RWPE1 (cell line): ENCODE measurements at regions not wholly inside any gene's neighbourhood (a gene's known extent, or its start where the extent isn't known, plus 50 kb on each side); places are given as distances from the start of the nearest gene placed in this dataset.

ENCODE experiments used
- CTCF ChIA-PET: fragments of 350-600 bp; sonication (Branson Sonifier 250); formaldehyde crosslinking; extraction: SDS; loops from one replicate; lab custom pipeline; 2021; lab: Yijun Ruan, JAX
- POLR2A ChIA-PET: fragments of 400-600 bp; formaldehyde crosslinking; extraction: SDS; loops from one replicate; lab custom pipeline; 2020; ENCODE audit warnings: antibody characterized with exemption; ENCODE audit not compliant: low non-redundant PET; lab: Yijun Ruan, JAX
- DNase-seq: peaks from one replicate; pipeline ENCODE4 v3.0.0; 2012; ENCODE audit warnings: low spot score
- H3K27ac ChIP-seq: fragments of 450-650 bp; 2 replicates; pipeline ENCODE4 v1.5.1; 2017
- TF ChIP-seq, protein P1 (sequence below): fragments of 450-650 bp; conservative IDR thresholded peaks from 2 replicates; pipeline ENCODE4 v1.5.1; 2017; ENCODE audit warnings: low read depth, mild to moderate bottlenecking

DNA sequence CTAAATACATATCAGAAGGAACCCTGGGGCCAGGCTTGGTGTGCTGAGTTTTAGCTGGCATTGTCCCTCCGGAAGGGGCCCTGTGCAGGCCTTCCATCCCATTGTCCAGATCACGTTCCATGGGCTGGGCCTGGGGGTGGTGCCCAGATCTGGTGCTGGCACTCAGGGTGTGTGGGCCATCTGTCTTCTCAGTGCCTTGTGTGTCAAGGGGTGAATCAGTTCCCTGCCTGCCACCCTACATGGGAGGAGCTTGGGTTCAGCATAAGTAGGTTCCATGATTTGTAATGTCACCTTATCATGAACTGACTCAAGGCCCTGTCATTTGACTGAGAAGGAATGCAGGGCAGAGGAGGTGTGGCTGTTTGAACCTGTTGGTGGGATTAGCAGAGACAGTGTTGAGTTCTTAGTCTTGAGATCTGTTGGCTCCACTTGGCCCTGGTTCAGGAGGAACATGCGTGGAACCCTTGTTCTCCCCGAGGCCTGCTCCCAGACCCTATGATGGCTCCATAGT is 176.8 kb downstream of the MACROH2A1 start:
- DNase-seq = peak; percentile 22
- ChIA-PET POLR2A (no interaction called here), CTCF (interaction anchor here (1.0 kb wide), 1 partner anchor 10 kb away, joined by 3 read pairs; no protein-coding TSS in a partner anchor)
- H3K27ac ChIP-seq = no peak overlapping the region
- TF ChIP-seq, protein P1, sequence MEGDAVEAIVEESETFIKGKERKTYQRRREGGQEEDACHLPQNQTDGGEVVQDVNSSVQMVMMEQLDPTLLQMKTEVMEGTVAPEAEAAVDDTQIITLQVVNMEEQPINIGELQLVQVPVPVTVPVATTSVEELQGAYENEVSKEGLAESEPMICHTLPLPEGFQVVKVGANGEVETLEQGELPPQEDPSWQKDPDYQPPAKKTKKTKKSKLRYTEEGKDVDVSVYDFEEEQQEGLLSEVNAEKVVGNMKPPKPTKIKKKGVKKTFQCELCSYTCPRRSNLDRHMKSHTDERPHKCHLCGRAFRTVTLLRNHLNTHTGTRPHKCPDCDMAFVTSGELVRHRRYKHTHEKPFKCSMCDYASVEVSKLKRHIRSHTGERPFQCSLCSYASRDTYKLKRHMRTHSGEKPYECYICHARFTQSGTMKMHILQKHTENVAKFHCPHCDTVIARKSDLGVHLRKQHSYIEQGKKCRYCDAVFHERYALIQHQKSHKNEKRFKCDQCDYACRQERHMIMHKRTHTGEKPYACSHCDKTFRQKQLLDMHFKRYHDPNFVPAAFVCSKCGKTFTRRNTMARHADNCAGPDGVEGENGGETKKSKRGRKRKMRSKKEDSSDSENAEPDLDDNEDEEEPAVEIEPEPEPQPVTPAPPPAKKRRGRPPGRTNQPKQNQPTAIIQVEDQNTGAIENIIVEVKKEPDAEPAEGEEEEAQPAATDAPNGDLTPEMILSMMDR = no peak

DNA sequence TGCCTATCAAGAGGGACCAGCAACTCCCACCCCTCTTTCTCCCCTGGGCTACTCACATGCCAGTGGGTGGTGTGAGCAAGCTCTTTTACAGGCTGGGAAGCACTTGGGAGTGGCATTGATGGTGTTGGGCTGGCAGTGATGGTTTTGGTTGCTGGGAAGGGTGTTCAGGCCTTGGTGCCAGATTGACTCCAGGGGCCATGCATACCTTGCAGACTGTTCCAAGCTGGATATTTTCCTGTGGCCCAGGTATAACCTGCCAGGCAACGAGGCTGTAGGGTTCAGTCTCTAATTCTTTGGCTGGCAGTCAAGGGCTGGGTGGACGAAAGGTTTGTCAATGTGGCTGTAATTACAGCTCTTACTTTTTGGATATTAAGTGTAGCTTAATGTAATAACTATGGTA is 177.3 kb downstream of the MACROH2A1 start:
- POLR2A ChIA-PET = no interaction called here
- CTCF ChIA-PET = interaction anchor here (1.0 kb wide), 1 partner anchor 9 kb away, joined by 3 read pairs; no protein-coding TSS in a partner anchor
- no peak overlapping the region for H3K27ac ChIP-seq

DNA sequence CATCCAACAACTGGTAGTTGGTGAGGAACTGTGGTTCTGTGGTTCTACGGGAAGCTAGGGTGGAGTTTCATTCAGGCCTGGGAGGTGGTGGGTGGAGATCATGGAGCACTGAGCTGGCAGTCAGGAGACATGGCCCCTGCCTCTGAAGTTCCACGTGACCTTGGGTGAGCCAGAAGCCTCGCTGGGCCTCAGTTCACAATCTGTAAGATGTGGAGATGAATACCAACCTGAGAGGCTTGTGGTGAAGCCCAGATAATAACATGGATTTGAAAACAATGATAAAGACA is 177.9 kb downstream of the MACROH2A1 start:
- H3K27ac ChIP-seq = no peak overlapping the region
- POLR2A ChIA-PET = no interaction called here
- TF ChIP-seq, protein P1 = no peak
- CTCF ChIA-PET = no interaction called here
- DNase-seq = no peak

More for the DNA sequence above, 177.3 kb downstream of the MACROH2A1 start:
- DNase-seq = no peak
- TF ChIP-seq, protein P1 = no peak

GRCh38 chr5:135220394-135221186 is 178.4 kb downstream of the MACROH2A1 start:
- TF ChIP-seq, protein P1 = no peak
- POLR2A ChIA-PET = no interaction called here
- H3K27ac ChIP-seq = no peak overlapping the region
- CTCF ChIA-PET = no interaction called here
- no peak for DNase-seq

DNA sequence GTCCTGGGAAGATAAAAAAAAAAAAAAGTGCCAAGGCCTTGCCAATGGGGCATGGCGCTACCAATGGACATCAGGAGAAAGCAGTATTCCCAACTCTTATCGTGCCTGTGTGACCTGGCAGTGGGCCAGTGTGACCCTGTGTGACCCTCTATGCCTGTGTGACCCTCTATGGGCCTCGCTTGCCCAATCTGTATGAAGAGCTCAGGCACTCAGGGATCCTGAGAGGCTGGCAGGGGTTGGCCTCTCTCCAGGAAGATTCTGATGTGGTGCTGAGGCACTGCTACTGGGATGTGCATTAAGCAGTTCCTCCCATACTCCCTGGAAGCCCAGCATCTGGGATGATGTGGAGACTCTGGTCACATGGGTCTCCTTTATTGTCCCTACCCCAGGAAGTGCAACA is 179.2 kb downstream of the MACROH2A1 start:
- DNase-seq = no peak
- POLR2A ChIA-PET = no interaction called here
- no peak overlapping the region for H3K27ac ChIP-seq
- TF ChIP-seq, protein P1 = no peak
- CTCF ChIA-PET = interaction anchor here (0.7 kb wide), 1 partner anchor 17 kb away, joined by 3 read pairs; no protein-coding TSS in a partner anchor

DNA sequence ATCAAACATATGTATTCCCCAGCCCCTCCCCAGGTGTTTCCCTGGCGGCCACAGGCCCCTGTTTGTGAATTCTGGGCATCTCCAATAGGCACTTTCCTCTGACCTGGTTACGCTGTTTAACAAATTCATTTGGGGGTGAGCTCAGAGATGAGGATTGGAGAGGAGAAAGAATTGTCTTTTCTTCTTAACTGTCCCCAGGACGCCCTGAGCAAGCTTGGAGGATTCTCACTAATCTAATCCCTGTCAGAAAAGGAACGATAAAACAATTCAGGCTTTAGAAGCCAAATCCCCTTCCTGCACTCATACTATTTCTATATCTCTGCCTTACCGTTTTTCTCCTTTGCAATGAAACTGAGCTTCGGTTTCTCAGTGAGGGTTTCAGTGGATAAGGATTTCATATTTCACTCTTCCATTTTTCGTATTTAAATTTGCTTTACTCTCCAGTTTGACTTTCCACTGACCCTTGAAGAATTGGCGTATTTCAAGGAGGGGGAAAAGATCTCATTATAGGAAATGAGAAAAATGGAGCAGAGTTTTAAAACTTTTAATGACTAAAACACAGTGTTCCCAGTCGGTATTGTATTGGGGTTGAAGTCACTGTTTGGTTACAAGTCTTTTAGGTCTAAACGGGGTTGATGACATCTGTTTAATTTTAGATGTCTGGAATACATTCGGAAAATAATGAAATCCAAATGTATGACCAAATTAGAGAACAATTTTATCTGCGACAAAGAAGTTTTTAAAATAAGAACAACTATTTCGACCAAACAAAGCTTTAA is 180.1 kb downstream of the MACROH2A1 start:
- TF ChIP-seq, protein P1 = no peak
- ChIA-PET POLR2A (no interaction called here), CTCF (interaction anchor here (0.7 kb wide), 2 partner anchors 18 to 27 kb away, joined by 3 read pairs; no protein-coding TSS in a partner anchor)
- no peak overlapping the region for H3K27ac ChIP-seq
- no peak for DNase-seq
